ENCODE measurements at regions not wholly inside any gene's neighbourhood (a gene's known extent, or its start where the extent isn't known, plus 50 kb on each side); places are given as distances from the start of the nearest gene placed in this dataset.
"Not testable (repeated sequence)": the region's sequence is repeated elsewhere in the genome, so short reads cannot be mapped to it uniquely, and the experiment has no call there.

GRCh38 chr10:28859791-28860190 lies 182.5 kb downstream of the BAMBI start:
- DNase-seq (ENCODE audit: low read depth in 2 of 2), result no peak

- DNase-seq (ENCODE audit: low read depth in 2 of 2), result no peak
These were observed 184.9 kb downstream of the BAMBI start for GRCh38 chr10:28862219-28862618.

GRCh38 chr10:28869606-28870201 lies 192.4 kb downstream of the BAMBI start:
- no peak for DNase-seq (ENCODE audit: low read depth in 2 of 2)

GRCh38 chr10:28871665-28872064 lies 194.3 kb downstream of the BAMBI start:
- DNase-seq (ENCODE audit: low read depth in 2 of 2), result no peak

GRCh38 chr10:28872587-28873165 lies 195.4 kb downstream of the BAMBI start:
- no peak for DNase-seq (ENCODE audit: low read depth in 2 of 2)

- no peak for DNase-seq (ENCODE audit: low read depth in 2 of 2)
These were observed 196.2 kb downstream of the BAMBI start for GRCh38 chr10:28873540-28873939.

GRCh38 chr10:28874210-28874609 lies 196.9 kb downstream of the BAMBI start:
- DNase-seq (ENCODE audit: low read depth in 2 of 2), result no peak

- DNase-seq (ENCODE audit: low read depth in 2 of 2), result no peak
These were observed 198.3 kb downstream of the BAMBI start for GRCh38 chr10:28875549-28876081.

- no peak for DNase-seq (ENCODE audit: low read depth in 2 of 2)
These were observed 201.1 kb downstream of the BAMBI start for GRCh38 chr10:28878236-28878970.

- no peak for DNase-seq (ENCODE audit: low read depth in 2 of 2)
These were observed 201.9 kb downstream of the BAMBI start for GRCh38 chr10:28879246-28879645.

- DNase-seq (ENCODE audit: low read depth in 2 of 2), result no peak
These were observed 202.8 kb downstream of the BAMBI start for GRCh38 chr10:28879875-28880682.

- no peak for DNase-seq (ENCODE audit: low read depth in 2 of 2)
These were observed 203.3 kb downstream of the BAMBI start for GRCh38 chr10:28880683-28880950.

- DNase-seq (ENCODE audit: low read depth in 2 of 2), result no peak
These were observed 204.0 kb downstream of the BAMBI start for GRCh38 chr10:28881171-28881882.

- no peak for DNase-seq (ENCODE audit: low read depth in 2 of 2)
These were observed 206.6 kb downstream of the BAMBI start for GRCh38 chr10:28883741-28884423.

- no peak for DNase-seq (ENCODE audit: low read depth in 2 of 2)
These were observed 213.0 kb downstream of the BAMBI start for GRCh38 chr10:28890121-28890950.

GRCh38 chr10:28891058-28891713 lies 213.9 kb downstream of the BAMBI start:
- DNase-seq (ENCODE audit: low read depth in 2 of 2), result no peak

GRCh38 chr10:28892818-28893547 lies 215.7 kb downstream of the BAMBI start:
- DNase-seq (ENCODE audit: low read depth in 2 of 2), result no peak

GRCh38 chr10:28894146-28894545 lies 216.8 kb downstream of the BAMBI start:
- DNase-seq (ENCODE audit: low read depth in 2 of 2), result no peak

- not testable (repeated sequence) for DNase-seq (ENCODE audit: low read depth in 2 of 2)
These were observed 218.3 kb downstream of the BAMBI start for GRCh38 chr10:28895671-28896070.

Data from stimulated activated CD4-positive, alpha-beta T cell treated with anti-CD3 and anti-CD28 coated beads, Interleukin-1b, Interleukin-23, amount 100 ng/mL, for 1 hour (primary cell).